HepG2 (cell line): ENCODE measurements at regions not wholly inside any gene's neighbourhood (a gene's known extent, or its start where the extent isn't known, plus 50 kb on each side); places are given as distances from the start of the nearest gene placed in this dataset.

Source experiments
- ATAC-seq: fragments of 200-7000 bp; cut with Tn5 transposase; 3 replicates; pipeline ENCODE4 v1.9.1; 2020; ENCODE audit warnings: mild to moderate bottlenecking, moderate library complexity
- BruUV-seq: library from RNA; stranded (reverse); fragments of 400-500 nt; replicated peaks from 2 replicates; lab custom pipeline; 2021; lab: Mats Ljungman, UMichigan
- CTCF ChIA-PET: fragments of 300-600 bp; formaldehyde crosslinking; extraction: SDS; loops from one replicate; lab custom pipeline; 2021; ENCODE audit warnings: low total read pairs, inconsistent platforms, low intra/inter-chr PET ratio; lab: Yijun Ruan, JAX
- POLR2A ChIA-PET: fragments of 350-600 bp; sonication (Branson Sonifier 250); formaldehyde crosslinking; loops from one replicate; lab custom pipeline; 2020; ENCODE audit warnings: antibody characterized with exemption, inconsistent platforms; lab: Yijun Ruan, JAX
- DNase-seq: peaks from one replicate; pipeline ENCODE4 v3.0.0-alpha.2; 2015; ENCODE audit warnings: low spot score
- FAIRE-seq: peaks from 3 replicates; lab custom pipeline; 2011; peaks lifted over from hg19 to GRCh38; lab: Jason Lieb, UNC
- H2AFZ ChIP-seq: one replicate; pipeline ENCODE4 v1.6.1; 2011; ENCODE audit warnings: low read length, inconsistent platforms
- H3K27ac ChIP-seq: fragments of 300-600 bp; 3 replicates; pipeline ENCODE4 v1.8.0; 2011; ENCODE audit warnings: mixed run types, mild to moderate bottlenecking, mixed read lengths, low read length, inconsistent platforms; ENCODE audit not compliant: insufficient read depth; ENCODE audit errors: extremely low read length
- H3K27me3 ChIP-seq, 2 experiments: fragments of 200-600 bp in 1 of 2; 2 replicates in 1 of 2; 3 replicates in 1 of 2; pipeline versions ENCODE4 v1.6.0 to v1.8.0; 2011; ENCODE audit warnings: low read length in 2 of 2, mild to moderate bottlenecking in 2 of 2, moderate library complexity in 2 of 2, inconsistent platforms in 1 of 2; ENCODE audit not compliant: insufficient read depth in 2 of 2, control insufficient read depth in 1 of 2
- H3K36me3 ChIP-seq, 2 experiments: fragments of 200-600 bp in 1 of 2; replicated peaks in 1 of 2; 2 replicates in 1 of 2; 3 replicates in 1 of 2; pipeline versions ENCODE4 v1.5.1 to v1.8.0; 2011; ENCODE audit warnings: low read length in 2 of 2, inconsistent platforms in 1 of 2; ENCODE audit not compliant: insufficient read depth in 2 of 2, control insufficient read depth in 1 of 2
- H3K4me1 ChIP-seq: 2 replicates; pipeline ENCODE4 v1.5.1; 2012; ENCODE audit warnings: low read length, inconsistent platforms; ENCODE audit not compliant: insufficient read depth
- H3K4me2 ChIP-seq: 2 replicates; pipeline ENCODE4 v1.6.0; 2011; ENCODE audit warnings: low read depth, low read length, inconsistent platforms
- H3K4me3 ChIP-seq, 3 experiments: fragments of 200-600 bp in 1 of 3; sonication (generic), shearing (Covaris generic) in 1 of 3; replicated peaks in 1 of 3; 2 replicates each; pipeline ENCODE4 v1.5.1; 2011 to 2016; ENCODE audit warnings: low read length in 3 of 3, inconsistent platforms in 2 of 3, low read depth in 2 of 3, mild to moderate bottlenecking in 2 of 3, control low read depth in 1 of 3, mixed read lengths in 1 of 3; ENCODE audit not compliant: insufficient read depth in 1 of 3
- H3K79me2 ChIP-seq: one replicate; pipeline ENCODE4 v1.6.1; 2011; ENCODE audit warnings: low read length, inconsistent platforms; ENCODE audit not compliant: insufficient read depth
- H3K9ac ChIP-seq: 2 replicates; pipeline ENCODE4 v1.6.0; 2011; ENCODE audit warnings: mild to moderate bottlenecking, low read depth, low read length, inconsistent platforms; ENCODE audit not compliant: insufficient read depth
- H3K9me3 ChIP-seq: 2 replicates; pipeline ENCODE4 v1.5.1; 2012; ENCODE audit warnings: mild to moderate bottlenecking, low read length
- H4K20me1 ChIP-seq: 2 replicates; pipeline ENCODE4 v1.6.0; 2011; ENCODE audit warnings: inconsistent platforms, mild to moderate bottlenecking, low read length, moderate library complexity; ENCODE audit not compliant: insufficient read depth
- AKAP8 ChIP-seq: sonication (generic); formaldehyde crosslinking; IDR thresholded peaks from 2 replicates; pipeline ENCODE4 v1.5.1; 2020; ENCODE audit warnings: mild to moderate bottlenecking, missing genetic modification reagents
- GZF1 ChIP-seq: sonication (generic); formaldehyde crosslinking; IDR thresholded peaks from 2 replicates; pipeline ENCODE4 v1.5.1; 2020; ENCODE audit warnings: mild to moderate bottlenecking, missing genetic modification reagents
- HOXA5 ChIP-seq: sonication (generic); formaldehyde crosslinking; IDR thresholded peaks from 2 replicates; pipeline ENCODE4 v1.4.0; 2020; ENCODE audit warnings: missing genetic modification reagents
- KLF16 ChIP-seq, 2 experiments: sonication (generic) in 1 of 2; formaldehyde crosslinking in 1 of 2; IDR thresholded peaks; 2 replicates each; pipeline versions ENCODE4 v1.6.1 to v1.8.0; 2016 to 2023; ENCODE audit warnings: missing genetic modification reagents in 2 of 2, missing compliant biosample characterization in 1 of 2
- MTF1 ChIP-seq: sonication (generic); formaldehyde crosslinking; IDR thresholded peaks from 2 replicates; pipeline ENCODE4 v1.5.0; 2020; ENCODE audit warnings: missing genetic modification reagents
- NFRKB ChIP-seq: fragments of 450-650 bp; IDR thresholded peaks from 2 replicates; pipeline ENCODE4 v1.6.1; 2017
- ONECUT2 ChIP-seq: sonication (generic); formaldehyde crosslinking; IDR thresholded peaks from 2 replicates; pipeline ENCODE4 v1.4.0; 2020; ENCODE audit warnings: missing genetic modification reagents
- PAX8 ChIP-seq: sonication (generic); formaldehyde crosslinking; IDR thresholded peaks from 2 replicates; pipeline ENCODE4 v1.8.0; 2022; ENCODE audit warnings: mild to moderate bottlenecking, missing genetic modification reagents, borderline replicate concordance
- RXRA ChIP-seq: sonication (generic); formaldehyde crosslinking; IDR thresholded peaks from 2 replicates; pipeline ENCODE4 v1.5.1; 2020; ENCODE audit warnings: missing genetic modification reagents
- SIX1 ChIP-seq: sonication (generic); formaldehyde crosslinking; IDR thresholded peaks from 2 replicates; pipeline ENCODE4 v1.4.0; 2020; ENCODE audit warnings: missing genetic modification reagents, borderline replicate concordance
- ZKSCAN8 ChIP-seq: IDR thresholded peaks from 2 replicates; pipeline ENCODE4 v1.6.1; 2016; ENCODE audit warnings: borderline replicate concordance, missing genetic modification reagents, missing compliant biosample characterization
- ZNF44 ChIP-seq: sonication (generic); formaldehyde crosslinking; IDR thresholded peaks from 2 replicates; pipeline ENCODE4 v1.5.1; 2020; ENCODE audit warnings: mild to moderate bottlenecking, missing genetic modification reagents
- ZNF557 ChIP-seq: sonication (generic); formaldehyde crosslinking; IDR thresholded peaks from 2 replicates; pipeline ENCODE4 v1.4.0; 2020; ENCODE audit warnings: missing genetic modification reagents
- WGBS: methylation state at CpG from one replicate; pipeline ENCODE4 v1.1.6; 2017; ENCODE audit warnings: low lambda C conversion rate; 5-methylcytosine and 5-hydroxymethylcytosine counted together
- in situ Hi-C: cut with HindIII; loops from 2 replicates; pipeline ENCODE4 v1.10.0; 2017; ENCODE audit warnings: low pct_unique_long_range_greater_than_20kb; ENCODE audit not compliant: extremely low pct_ligation_motif_present
- intact Hi-C: fragments of 100-400 bp; cut with micrococcal nuclease; formaldehyde crosslinking; loops from one replicate; pipeline ENCODE4 v1.10.0; 2022; ENCODE audit not compliant: unreplicated experiment
- TF ChIP-seq, protein P1 (sequence below): sonication (generic); formaldehyde crosslinking; IDR thresholded peaks from 2 replicates; pipeline ENCODE4 v1.4.0; 2020; ENCODE audit warnings: mild to moderate bottlenecking, low read depth, missing genetic modification reagents
- TF ChIP-seq, protein P2 (sequence below): sonication (generic); formaldehyde crosslinking; IDR thresholded peaks from 2 replicates; pipeline ENCODE4 v1.8.0; 2022; ENCODE audit warnings: missing genetic modification reagents, mild to moderate bottlenecking, borderline replicate concordance
- TF ChIP-seq, protein P3 (sequence below): sonication (generic); formaldehyde crosslinking; conservative IDR thresholded peaks from 2 replicates; pipeline ENCODE4 v1.4.0; 2020; ENCODE audit warnings: missing genetic modification reagents
- TF ChIP-seq, protein P4 (sequence below): sonication (generic); formaldehyde crosslinking; IDR thresholded peaks from 2 replicates; pipeline ENCODE4 v1.4.0; 2020; ENCODE audit warnings: missing genetic modification reagents
- TF ChIP-seq, protein P5 (sequence below): IDR thresholded peaks from 2 replicates; pipeline ENCODE4 v1.6.1; 2016; ENCODE audit warnings: low read depth, borderline replicate concordance

DNA sequence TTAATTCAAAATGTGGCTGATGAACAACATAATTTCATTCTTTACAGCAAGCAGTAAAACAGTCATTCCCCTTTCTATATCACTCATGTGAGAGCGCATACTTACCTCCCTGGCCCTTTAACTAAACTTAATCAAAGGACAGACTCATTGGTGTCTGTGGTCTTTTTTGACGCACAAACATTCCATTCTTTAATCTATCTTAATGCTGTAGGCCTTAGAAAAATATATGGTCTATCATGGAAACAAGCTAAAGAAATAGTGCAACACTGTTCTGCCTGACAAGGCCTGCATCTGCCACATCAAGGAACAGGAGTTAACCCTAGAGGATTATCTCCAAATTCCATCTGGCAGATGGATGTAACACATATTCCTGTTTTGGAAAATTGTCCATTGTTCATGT, 878.1 kb downstream of the NLGN4Y start:
- H3K4me2 ChIP-seq: no peak overlapping the region
- no peak overlapping the region for H3K27ac ChIP-seq
- H4K20me1 ChIP-seq: no peaks in the 10 kb centered on the region
- ChIA-PET POLR2A (no interaction called here), CTCF (no interaction called here)
- no peaks in the 10 kb centered on the region for H3K4me1 ChIP-seq
- FAIRE-seq (no peak), DNase-seq (no peak), ATAC-seq (no peak)
- intact Hi-C loops: no loop called here
- no peaks in the 10 kb centered on the region for H3K9me3 ChIP-seq
- no peaks in the 10 kb centered on the region for H3K79me2 ChIP-seq
- H3K4me3 ChIP-seq: no peak overlapping the region
- no peaks in the 10 kb centered on the region for H3K36me3 ChIP-seq
- in situ Hi-C loops: no loop called here
- BruUV-seq: no TSS peak
- no peak overlapping the region for H2AFZ ChIP-seq
- no peak overlapping the region for H3K9ac ChIP-seq
- H3K27me3 ChIP-seq: no peaks in the 10 kb centered on the region
- WGBS: 45% methylated on average over 2 of the region's 2 CpGs
- TF ChIP-seq PAX8 (CRISPR knock-in tag) (no peak), GZF1 (CRISPR knock-in tag) (no peak), ONECUT2 (no peak), AKAP8 (no peak), MTF1 (CRISPR knock-in tag) (no peak), ZKSCAN8 (CRISPR knock-in tag) (no peak), SIX1 (no peak), HOXA5 (CRISPR knock-in tag) (no peak), NFRKB (no peak), ZNF44 (CRISPR knock-in tag) (no peak), RXRA (CRISPR knock-in tag) (no peak), ZNF557 (no peak), KLF16 (CRISPR knock-in tag; IDR thresholded peaks at IDR 0.05) (no peak)
- TF ChIP-seq, protein P1, sequence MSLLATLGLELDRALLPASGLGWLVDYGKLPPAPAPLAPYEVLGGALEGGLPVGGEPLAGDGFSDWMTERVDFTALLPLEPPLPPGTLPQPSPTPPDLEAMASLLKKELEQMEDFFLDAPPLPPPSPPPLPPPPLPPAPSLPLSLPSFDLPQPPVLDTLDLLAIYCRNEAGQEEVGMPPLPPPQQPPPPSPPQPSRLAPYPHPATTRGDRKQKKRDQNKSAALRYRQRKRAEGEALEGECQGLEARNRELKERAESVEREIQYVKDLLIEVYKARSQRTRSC (CRISPR knock-in tag): no peak
- TF ChIP-seq, protein P2, sequence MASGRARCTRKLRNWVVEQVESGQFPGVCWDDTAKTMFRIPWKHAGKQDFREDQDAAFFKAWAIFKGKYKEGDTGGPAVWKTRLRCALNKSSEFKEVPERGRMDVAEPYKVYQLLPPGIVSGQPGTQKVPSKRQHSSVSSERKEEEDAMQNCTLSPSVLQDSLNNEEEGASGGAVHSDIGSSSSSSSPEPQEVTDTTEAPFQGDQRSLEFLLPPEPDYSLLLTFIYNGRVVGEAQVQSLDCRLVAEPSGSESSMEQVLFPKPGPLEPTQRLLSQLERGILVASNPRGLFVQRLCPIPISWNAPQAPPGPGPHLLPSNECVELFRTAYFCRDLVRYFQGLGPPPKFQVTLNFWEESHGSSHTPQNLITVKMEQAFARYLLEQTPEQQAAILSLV (CRISPR knock-in tag): no peak
- TF ChIP-seq, protein P3, sequence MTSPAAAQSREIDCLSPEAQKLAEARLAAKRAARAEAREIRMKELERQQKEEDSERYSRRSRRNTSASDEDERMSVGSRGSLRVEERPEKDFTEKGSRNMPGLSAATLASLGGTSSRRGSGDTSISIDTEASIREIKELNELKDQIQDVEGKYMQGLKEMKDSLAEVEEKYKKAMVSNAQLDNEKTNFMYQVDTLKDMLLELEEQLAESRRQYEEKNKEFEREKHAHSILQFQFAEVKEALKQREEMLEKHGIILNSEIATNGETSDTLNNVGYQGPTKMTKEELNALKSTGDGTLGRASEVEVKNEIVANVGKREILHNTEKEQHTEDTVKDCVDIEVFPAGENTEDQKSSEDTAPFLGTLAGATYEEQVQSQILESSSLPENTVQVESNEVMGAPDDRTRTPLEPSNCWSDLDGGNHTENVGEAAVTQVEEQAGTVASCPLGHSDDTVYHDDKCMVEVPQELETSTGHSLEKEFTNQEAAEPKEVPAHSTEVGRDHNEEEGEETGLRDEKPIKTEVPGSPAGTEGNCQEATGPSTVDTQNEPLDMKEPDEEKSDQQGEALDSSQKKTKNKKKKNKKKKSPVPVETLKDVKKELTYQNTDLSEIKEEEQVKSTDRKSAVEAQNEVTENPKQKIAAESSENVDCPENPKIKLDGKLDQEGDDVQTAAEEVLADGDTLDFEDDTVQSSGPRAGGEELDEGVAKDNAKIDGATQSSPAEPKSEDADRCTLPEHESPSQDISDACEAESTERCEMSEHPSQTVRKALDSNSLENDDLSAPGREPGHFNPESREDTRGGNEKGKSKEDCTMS (CRISPR knock-in tag): no peak
- TF ChIP-seq, protein P4, sequence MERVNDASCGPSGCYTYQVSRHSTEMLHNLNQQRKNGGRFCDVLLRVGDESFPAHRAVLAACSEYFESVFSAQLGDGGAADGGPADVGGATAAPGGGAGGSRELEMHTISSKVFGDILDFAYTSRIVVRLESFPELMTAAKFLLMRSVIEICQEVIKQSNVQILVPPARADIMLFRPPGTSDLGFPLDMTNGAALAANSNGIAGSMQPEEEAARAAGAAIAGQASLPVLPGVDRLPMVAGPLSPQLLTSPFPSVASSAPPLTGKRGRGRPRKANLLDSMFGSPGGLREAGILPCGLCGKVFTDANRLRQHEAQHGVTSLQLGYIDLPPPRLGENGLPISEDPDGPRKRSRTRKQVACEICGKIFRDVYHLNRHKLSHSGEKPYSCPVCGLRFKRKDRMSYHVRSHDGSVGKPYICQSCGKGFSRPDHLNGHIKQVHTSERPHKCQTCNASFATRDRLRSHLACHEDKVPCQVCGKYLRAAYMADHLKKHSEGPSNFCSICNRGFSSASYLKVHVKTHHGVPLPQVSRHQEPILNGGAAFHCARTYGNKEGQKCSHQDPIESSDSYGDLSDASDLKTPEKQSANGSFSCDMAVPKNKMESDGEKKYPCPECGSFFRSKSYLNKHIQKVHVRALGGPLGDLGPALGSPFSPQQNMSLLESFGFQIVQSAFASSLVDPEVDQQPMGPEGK (CRISPR knock-in tag): no peak
- TF ChIP-seq, protein P5, sequence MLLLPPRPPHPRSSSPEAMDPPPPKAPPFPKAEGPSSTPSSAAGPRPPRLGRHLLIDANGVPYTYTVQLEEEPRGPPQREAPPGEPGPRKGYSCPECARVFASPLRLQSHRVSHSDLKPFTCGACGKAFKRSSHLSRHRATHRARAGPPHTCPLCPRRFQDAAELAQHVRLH: no peak
